H1 (cell line): ENCODE measurements at regions not wholly inside any gene's neighbourhood (a gene's known extent, or its start where the extent isn't known, plus 50 kb on each side); places are given as distances from the start of the nearest gene placed in this dataset.

Experiments used
- CTCF ChIA-PET: fragments of 300-600 bp; sonication (Branson Sonifier 250); formaldehyde crosslinking; loops from one replicate; lab custom pipeline; 2021; ENCODE audit not compliant: partially characterized antibody; lab: Charles Lee
- POLR2A ChIA-PET: fragments of 300-600 bp; sonication (Branson Sonifier 250); formaldehyde crosslinking; loops from one replicate; lab custom pipeline; 2021; ENCODE audit warnings: inconsistent platforms; ENCODE audit not compliant: partially characterized antibody; lab: Charles Lee
- DNase-seq, 2 experiments: peaks; one replicate each; pipeline versions ENCODE4 v3.0.0 to v3.0.0-alpha.2; 2010 to 2022; ENCODE audit warnings: low spot score in 2 of 2, low read depth in 1 of 2, mixed read lengths in 1 of 2
- FAIRE-seq: peaks from 2 replicates; lab custom pipeline; 2011; peaks lifted over from hg19 to GRCh38; lab: Jason Lieb, UNC
- H2AFZ ChIP-seq: 2 replicates; pipeline ENCODE4 v1.8.1; 2012; ENCODE audit warnings: low read length, inconsistent platforms
- H2AK5ac ChIP-seq: 2 replicates; pipeline ENCODE4 v1.6.1; 2013; ENCODE audit warnings: low read depth, low read length
- H2BK120ac ChIP-seq: replicated peaks from 2 replicates; pipeline ENCODE3; 2013; ENCODE audit warnings: low read depth, low read length, inconsistent platforms
- H2BK12ac ChIP-seq: 2 replicates; pipeline ENCODE4 v1.6.1; 2013; ENCODE audit warnings: low read depth, low read length
- H2BK15ac ChIP-seq: 2 replicates; pipeline ENCODE4 v1.6.1; 2013; ENCODE audit warnings: low read length
- H2BK20ac ChIP-seq: 2 replicates; pipeline ENCODE4 v1.6.1; 2013; ENCODE audit warnings: low read length
- H2BK5ac ChIP-seq: 2 replicates; pipeline ENCODE4 v1.6.1; 2013; ENCODE audit warnings: low read depth, low read length
- H3K14ac ChIP-seq: 2 replicates; pipeline ENCODE4 v1.6.1; 2013; ENCODE audit warnings: inconsistent platforms; ENCODE audit not compliant: insufficient read length
- H3K18ac ChIP-seq: 2 replicates; pipeline ENCODE4 v1.6.1; 2013; ENCODE audit warnings: low read length; ENCODE audit errors: extremely low read depth
- H3K23ac ChIP-seq: 2 replicates; pipeline ENCODE4 v1.6.1; 2013; ENCODE audit warnings: inconsistent platforms; ENCODE audit not compliant: insufficient read length
- H3K23me2 ChIP-seq: 2 replicates; pipeline ENCODE4 v1.6.1; 2013; ENCODE audit warnings: low read depth, low read length
- H3K27ac ChIP-seq: 2 replicates; pipeline ENCODE4 v1.6.1; 2011; ENCODE audit warnings: low read depth, low read length, inconsistent platforms
- H3K27me3 ChIP-seq, 4 experiments: replicated peaks in 1 of 4; 1 replicate in 1 of 4; 2 replicates in 3 of 4; pipeline versions ENCODE4 v1.6.1 to v1.8.1; 2011 to 2013; ENCODE audit warnings: low read length in 3 of 4, mild to moderate bottlenecking in 3 of 4, inconsistent platforms in 2 of 4, mixed read lengths in 2 of 4, moderate library complexity in 1 of 4; ENCODE audit not compliant: control insufficient read depth in 3 of 4, insufficient read depth in 3 of 4; ENCODE audit errors: extremely low read depth in 1 of 4
- H3K36me3 ChIP-seq, 4 experiments: 2 replicates each; pipeline versions ENCODE4 v1.6.1 to v1.8.1; 2011 to 2013; ENCODE audit warnings: mild to moderate bottlenecking in 4 of 4, low read length in 3 of 4, moderate library complexity in 2 of 4, control low read depth in 1 of 4, inconsistent platforms in 1 of 4; ENCODE audit not compliant: insufficient read depth in 4 of 4, control insufficient read depth in 2 of 4
- H3K4ac ChIP-seq: replicated peaks from 2 replicates; pipeline ENCODE3; 2013; ENCODE audit warnings: low read length, low read depth, mixed read lengths, inconsistent platforms; ENCODE audit not compliant: insufficient read length
- H3K4me1 ChIP-seq, 4 experiments: replicated peaks in 1 of 4; 1 replicate in 1 of 4; 2 replicates in 3 of 4; pipeline versions ENCODE4 v1.6.1 to v1.8.1; 2011 to 2013; ENCODE audit warnings: low read length in 3 of 4, inconsistent platforms in 2 of 4, mixed read lengths in 1 of 4; ENCODE audit not compliant: insufficient read depth in 4 of 4, control insufficient read depth in 3 of 4
- H3K4me2 ChIP-seq, 2 experiments: 2 replicates each; pipeline versions ENCODE4 v1.6.1 to v1.8.1; 2011 to 2013; ENCODE audit warnings: low read depth in 2 of 2, low read length in 2 of 2, control low read depth in 1 of 2, inconsistent platforms in 1 of 2, mild to moderate bottlenecking in 1 of 2; ENCODE audit not compliant: insufficient read depth in 1 of 2
- H3K4me3 ChIP-seq, 4 experiments: fragments of 200-600, 300-600 bp in 1 of 4; sonication (generic), shearing (Covaris generic), sonication (Bioruptor Twin) in 1 of 4; 2 replicates each; pipeline versions ENCODE4 v1.5.1 to v1.8.1; 2011 to 2016; ENCODE audit warnings: low read length in 4 of 4, low read depth in 3 of 4, control low read depth in 2 of 4, inconsistent platforms in 2 of 4, mild to moderate bottlenecking in 2 of 4, mixed read lengths in 1 of 4, moderate library complexity in 1 of 4; ENCODE audit not compliant: insufficient read depth in 2 of 4; ENCODE audit errors: extremely low read depth in 1 of 4
- H3K56ac ChIP-seq: replicated peaks from 2 replicates; pipeline ENCODE3; 2013; ENCODE audit warnings: low read depth, mild to moderate bottlenecking, mixed read lengths, low read length, inconsistent platforms; ENCODE audit not compliant: insufficient read length
- H3K79me1 ChIP-seq: 2 replicates; pipeline ENCODE4 v1.6.1; 2013; ENCODE audit warnings: low read depth, low read length, control low read depth
- H3K79me2 ChIP-seq, 2 experiments: 2 replicates each; pipeline versions ENCODE4 v1.6.1 to v1.8.1; 2012 to 2013; ENCODE audit warnings: low read length in 2 of 2, mild to moderate bottlenecking in 2 of 2, inconsistent platforms in 1 of 2; ENCODE audit not compliant: insufficient read depth in 2 of 2, control insufficient read depth in 1 of 2
- H3K9ac ChIP-seq, 4 experiments: replicated peaks in 1 of 4; 1 replicate in 1 of 4; 2 replicates in 3 of 4; pipeline versions ENCODE4 v1.6.1 to v1.8.1; 2011 to 2013; ENCODE audit warnings: low read depth in 3 of 4, low read length in 3 of 4, control low read depth in 2 of 4, mild to moderate bottlenecking in 2 of 4, moderate library complexity in 2 of 4, inconsistent platforms in 1 of 4; ENCODE audit errors: extremely low read depth in 1 of 4
- H3K9me3 ChIP-seq, 2 experiments: 2 replicates each; pipeline versions ENCODE4 v1.6.1 to v1.8.1; 2012 to 2013; ENCODE audit warnings: mild to moderate bottlenecking in 2 of 2, moderate library complexity in 2 of 2, control low read depth in 1 of 2, inconsistent platforms in 1 of 2, low read depth in 1 of 2, low read length in 1 of 2, mixed read lengths in 1 of 2; ENCODE audit not compliant: insufficient read depth in 2 of 2
- H4K20me1 ChIP-seq, 2 experiments: replicated peaks in 1 of 2; 2 replicates each; pipeline versions ENCODE3 to v1.8.1; 2011 to 2013; ENCODE audit warnings: inconsistent platforms in 2 of 2, low read length in 2 of 2, mild to moderate bottlenecking in 1 of 2; ENCODE audit not compliant: insufficient read depth in 2 of 2, control insufficient read depth in 1 of 2
- H4K5ac ChIP-seq: 2 replicates; pipeline ENCODE4 v1.6.1; 2013; ENCODE audit warnings: low read length, low read depth, mixed read lengths, inconsistent platforms; ENCODE audit not compliant: insufficient read length
- H4K8ac ChIP-seq: 2 replicates; pipeline ENCODE4 v1.8.0; 2013; ENCODE audit warnings: mild to moderate bottlenecking, moderate library complexity, low read length, inconsistent platforms; ENCODE audit not compliant: insufficient read depth; ENCODE audit errors: extremely low read depth
- H4K91ac ChIP-seq: replicated peaks from 2 replicates; pipeline ENCODE3; 2013; ENCODE audit warnings: low read length, mixed read lengths, inconsistent platforms; ENCODE audit not compliant: insufficient read length
- E2F6 ChIP-seq: IDR thresholded peaks from 2 replicates; pipeline ENCODE4 v1.6.1; 2012; ENCODE audit warnings: inconsistent platforms
- KDM1A ChIP-seq: fragments of 200-600, 300-600 bp; sonication (generic); IDR thresholded peaks from 2 replicates; pipeline ENCODE4 v1.7.1; 2016; ENCODE audit warnings: mild to moderate bottlenecking, low read length, borderline replicate concordance
- PHF8 ChIP-seq: fragments of 200-600 bp; sonication (generic); conservative IDR thresholded peaks from 2 replicates; pipeline ENCODE4 v1.7.1; 2012; ENCODE audit warnings: low read depth, mild to moderate bottlenecking, inconsistent platforms, low read length, moderate library complexity

GRCh38 chr3:78516937-78517336 is 1250.9 kb downstream of the ROBO1 start:
- Histone ChIP-seq H3K27me3 (no peaks in the 10 kb centered on the region), H3K4me2 (no peak overlapping the region), H3K56ac (no peak overlapping the region), H2BK20ac (no peak overlapping the region), H3K79me1 (no peaks in the 10 kb centered on the region), H3K9me3 (no peaks in the 10 kb centered on the region), H3K9ac (no peak overlapping the region), H2BK5ac (no peak overlapping the region), H4K91ac (no peak overlapping the region), H3K4me1 (no peaks in the 10 kb centered on the region), H4K5ac (no peak overlapping the region), H2BK120ac (no peak overlapping the region), H3K27ac (no peak overlapping the region), H4K20me1 (no peaks in the 10 kb centered on the region), H3K14ac (no peak overlapping the region), H3K36me3 (no peaks in the 10 kb centered on the region), H3K23ac (no peak overlapping the region), H2AK5ac (no peak overlapping the region), H3K79me2 (no peaks in the 10 kb centered on the region), H3K18ac (no peak overlapping the region), H2BK12ac (no peak overlapping the region), H4K8ac (no peak overlapping the region), H2AFZ (no peak overlapping the region), H3K4ac (no peak overlapping the region), H3K4me3 (no peak overlapping the region), H3K23me2 (no peaks in the 10 kb centered on the region), H2BK15ac (no peak overlapping the region)
- POLR2A ChIA-PET: no interaction called here
- CTCF ChIA-PET: no interaction called here
- DNase-seq: no peak
- FAIRE-seq: no peak
- no peak for TF ChIP-seq E2F6
- no peak for TF ChIP-seq KDM1A
- TF ChIP-seq PHF8: no peak
